Activated T-helper 1 cell treated with anti-CD3 and anti-CD28 coated beads, Interleukin-12 subunit alpha, Interleukin-12 subunit beta, Interleukin-2, Interleukin-4 antibody, amounts not matched to agents 30 ng/mL and 10 ng/mL and 1 ng/mL, durations not matched to agents 14 hours and 24 hours and 36 hours (primary cell): ENCODE measurements at regions not wholly inside any gene's neighbourhood (a gene's known extent, or its start where the extent isn't known, plus 50 kb on each side); places are given as distances from the start of the nearest gene placed in this dataset.

Source experiments
- DNase-seq: peaks from one replicate; pipeline ENCODE4 v3.0.0; 2021; ENCODE audit warnings: low spot score
- H3K27ac Mint-ChIP-seq: one replicate; pipeline ENCODE4 v1.8.0; 2021; ENCODE audit warnings: mild to moderate bottlenecking, mixed read lengths
- H3K27me3 Mint-ChIP-seq: one replicate; pipeline ENCODE4 v1.8.0; 2022; ENCODE audit warnings: mild to moderate bottlenecking, moderate library complexity, mixed read lengths; ENCODE audit not compliant: insufficient read depth
- H3K36me3 Mint-ChIP-seq: one replicate; pipeline ENCODE4 v1.8.0; 2021; ENCODE audit warnings: low read depth, mixed read lengths
- H3K4me1 Mint-ChIP-seq: one replicate; pipeline ENCODE4 v1.8.0; 2021; ENCODE audit warnings: low read depth, mixed read lengths
- H3K4me3 Mint-ChIP-seq: one replicate; pipeline ENCODE4 v1.8.0; 2021; ENCODE audit warnings: mild to moderate bottlenecking, moderate library complexity, mixed read lengths
- H3K9me3 Mint-ChIP-seq: one replicate; pipeline ENCODE4 v1.8.0; 2021; ENCODE audit warnings: mixed read lengths
- intact Hi-C: fragments of 100-400 bp; cut with micrococcal nuclease; formaldehyde crosslinking; loops from one replicate; pipeline ENCODE4 v1.15.1; 2024

- no peak overlapping the region for H3K27ac Mint-ChIP-seq
- DNase-seq, result no peak
- H3K36me3 Mint-ChIP-seq, result no peaks in the 10 kb centered on the region
- peaks cover 15% of the 10 kb centered on the region for H3K4me1 Mint-ChIP-seq
- no peaks in the 10 kb centered on the region for H3K9me3 Mint-ChIP-seq
- H3K4me3 Mint-ChIP-seq, result no peak overlapping the region
- peaks cover 4% of the 10 kb centered on the region for H3K27me3 Mint-ChIP-seq
- intact Hi-C loops, result no loop called here
These were observed 124.4 kb upstream of the AKIRIN2 start for GRCh38 chr6:87826424-87826823.

DNA sequence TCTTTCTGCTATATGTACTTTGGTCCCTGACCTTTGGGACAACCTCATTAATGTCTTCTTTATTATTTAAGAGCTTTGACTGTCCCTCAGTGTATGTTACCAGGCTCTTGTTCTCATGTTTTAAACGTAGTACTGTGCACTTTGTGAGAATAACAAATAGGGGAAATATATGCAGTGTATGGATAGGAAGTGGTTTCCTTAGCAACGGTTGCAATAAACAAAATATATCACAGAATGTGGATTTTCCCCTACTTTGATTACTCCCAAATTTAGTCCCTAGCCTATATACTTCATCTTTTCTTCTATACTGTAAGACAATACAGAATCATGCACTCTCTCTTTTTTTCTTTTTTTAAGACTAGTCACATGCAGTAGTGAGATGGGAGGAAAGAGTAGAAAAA is 123.8 kb upstream of the AKIRIN2 start:
- DNase-seq, result no peak
- Mint-ChIP-seq H3K9me3 (no peaks in the 10 kb centered on the region), H3K4me3 (no peak overlapping the region), H3K27me3 (peaks cover 4% of the 10 kb centered on the region), H3K36me3 (no peaks in the 10 kb centered on the region), H3K27ac (peak overlapping the region; percentile 24), H3K4me1 (peaks cover 15% of the 10 kb centered on the region)
- intact Hi-C loops, result no loop called here

DNA sequence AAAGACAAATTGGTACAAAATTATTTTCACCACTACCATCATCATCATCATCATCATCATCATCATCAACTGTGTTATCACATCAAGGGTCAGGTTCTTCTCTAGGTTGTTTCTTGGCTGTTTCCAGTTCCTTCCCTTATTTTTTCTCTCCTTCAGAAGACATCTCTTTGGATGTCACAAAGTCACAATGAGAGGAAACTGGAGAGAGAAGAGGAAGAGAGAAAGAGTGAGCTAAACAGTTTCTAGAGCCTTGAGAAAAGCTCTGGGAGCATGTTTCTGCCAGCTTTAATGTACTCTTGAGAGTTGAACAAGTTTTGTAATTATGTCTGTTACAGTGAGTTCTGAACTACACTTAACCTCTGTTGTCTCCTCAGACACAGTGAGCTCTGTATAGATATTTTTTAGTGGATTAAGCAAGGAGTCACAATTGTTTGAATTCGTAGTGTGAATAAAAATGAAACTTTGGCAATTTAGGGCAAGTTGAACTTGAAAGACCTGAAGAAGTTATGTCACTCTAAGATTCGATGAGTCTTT is 123.0 kb upstream of the AKIRIN2 start:
- Mint-ChIP-seq H3K9me3 (no peaks in the 10 kb centered on the region), H3K27me3 (peaks cover under 1% of the 10 kb centered on the region), H3K4me3 (no peak overlapping the region), H3K4me1 (peaks cover 15% of the 10 kb centered on the region), H3K27ac (no peak overlapping the region), H3K36me3 (no peaks in the 10 kb centered on the region)
- no peak for DNase-seq
- intact Hi-C loops, result no loop called here

DNA sequence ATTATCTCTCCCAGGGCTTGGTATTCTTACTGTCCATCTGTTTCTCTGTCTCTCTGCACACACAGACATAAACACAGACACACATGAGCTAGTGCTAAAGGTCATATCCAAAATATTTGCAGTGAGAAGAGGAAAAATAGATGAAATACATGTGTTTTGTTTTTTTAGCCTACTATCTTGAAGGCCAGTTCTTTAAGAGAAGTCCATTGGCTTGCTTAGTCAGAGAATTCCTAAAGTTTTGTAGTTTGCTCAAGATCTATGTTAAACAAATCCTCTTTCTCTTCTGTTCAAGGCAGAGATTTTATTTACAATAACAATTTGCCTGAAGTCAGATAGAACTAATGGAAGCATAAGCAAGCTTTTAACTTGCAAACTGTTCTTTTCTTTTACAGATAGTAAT is 120.0 kb upstream of the AKIRIN2 start:
- peaks cover 15% of the 10 kb centered on the region for H3K4me1 Mint-ChIP-seq
- H3K4me3 Mint-ChIP-seq, result no peak overlapping the region
- intact Hi-C loops, result no loop called here
- no peak overlapping the region for H3K27ac Mint-ChIP-seq
- DNase-seq, result no peak
- no peaks in the 10 kb centered on the region for H3K36me3 Mint-ChIP-seq
- H3K27me3 Mint-ChIP-seq, result no peaks in the 10 kb centered on the region
- no peaks in the 10 kb centered on the region for H3K9me3 Mint-ChIP-seq

DNA sequence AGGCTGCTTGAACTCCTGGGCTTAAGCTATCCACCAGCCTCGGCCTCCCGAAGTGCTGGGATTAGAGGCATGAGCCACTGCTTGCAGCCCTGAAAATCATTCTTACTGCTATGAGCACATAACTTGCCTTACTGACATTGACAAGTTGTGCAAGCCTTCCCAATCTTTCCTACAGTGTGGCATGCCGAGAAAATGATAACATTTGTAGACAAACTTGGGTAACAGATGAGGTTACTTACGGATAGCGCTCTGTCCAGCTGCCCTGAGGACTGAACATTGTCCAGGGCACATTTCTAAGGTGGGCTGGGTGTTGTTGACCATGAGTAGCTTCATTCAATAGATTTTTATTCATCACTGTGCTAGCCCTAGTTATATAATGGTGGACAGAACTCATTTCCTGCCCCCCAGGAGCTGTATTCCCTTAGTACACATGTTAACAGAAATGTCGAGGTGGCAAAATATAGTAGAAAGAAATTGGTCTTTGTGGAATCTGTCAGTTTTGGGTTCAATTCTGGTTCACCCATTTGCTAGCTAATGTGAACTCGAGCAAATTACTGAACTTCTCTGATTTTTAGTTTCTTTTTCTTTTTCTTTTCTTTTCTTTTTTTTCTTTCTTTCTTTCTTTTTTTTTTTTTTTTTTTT is 118.4 kb upstream of the AKIRIN2 start:
- peaks cover 3% of the 10 kb centered on the region for H3K27me3 Mint-ChIP-seq
- H3K4me1 Mint-ChIP-seq, result peaks cover 7% of the 10 kb centered on the region
- intact Hi-C loops, result no loop called here
- no peaks in the 10 kb centered on the region for H3K36me3 Mint-ChIP-seq
- no peaks in the 10 kb centered on the region for H3K9me3 Mint-ChIP-seq
- no peak for DNase-seq
- H3K4me3 Mint-ChIP-seq, result no peak overlapping the region
- no peak overlapping the region for H3K27ac Mint-ChIP-seq

GRCh38 chr6:87817183-87817582 is 115.2 kb upstream of the AKIRIN2 start:
- H3K4me3 Mint-ChIP-seq, result no peak overlapping the region
- H3K9me3 Mint-ChIP-seq, result no peaks in the 10 kb centered on the region
- no peak overlapping the region for H3K27ac Mint-ChIP-seq
- H3K36me3 Mint-ChIP-seq, result no peaks in the 10 kb centered on the region
- intact Hi-C loops, result no loop called here
- H3K4me1 Mint-ChIP-seq, result no peaks in the 10 kb centered on the region
- no peak for DNase-seq
- peaks cover 3% of the 10 kb centered on the region for H3K27me3 Mint-ChIP-seq

GRCh38 chr6:87815449-87815848 is 113.4 kb upstream of the AKIRIN2 start:
- no peaks in the 10 kb centered on the region for H3K4me1 Mint-ChIP-seq
- no peak overlapping the region for H3K4me3 Mint-ChIP-seq
- H3K9me3 Mint-ChIP-seq, result no peaks in the 10 kb centered on the region
- intact Hi-C loops, result no loop called here
- peaks cover 3% of the 10 kb centered on the region for H3K27me3 Mint-ChIP-seq
- DNase-seq, result no peak
- no peaks in the 10 kb centered on the region for H3K36me3 Mint-ChIP-seq
- no peak overlapping the region for H3K27ac Mint-ChIP-seq

DNA sequence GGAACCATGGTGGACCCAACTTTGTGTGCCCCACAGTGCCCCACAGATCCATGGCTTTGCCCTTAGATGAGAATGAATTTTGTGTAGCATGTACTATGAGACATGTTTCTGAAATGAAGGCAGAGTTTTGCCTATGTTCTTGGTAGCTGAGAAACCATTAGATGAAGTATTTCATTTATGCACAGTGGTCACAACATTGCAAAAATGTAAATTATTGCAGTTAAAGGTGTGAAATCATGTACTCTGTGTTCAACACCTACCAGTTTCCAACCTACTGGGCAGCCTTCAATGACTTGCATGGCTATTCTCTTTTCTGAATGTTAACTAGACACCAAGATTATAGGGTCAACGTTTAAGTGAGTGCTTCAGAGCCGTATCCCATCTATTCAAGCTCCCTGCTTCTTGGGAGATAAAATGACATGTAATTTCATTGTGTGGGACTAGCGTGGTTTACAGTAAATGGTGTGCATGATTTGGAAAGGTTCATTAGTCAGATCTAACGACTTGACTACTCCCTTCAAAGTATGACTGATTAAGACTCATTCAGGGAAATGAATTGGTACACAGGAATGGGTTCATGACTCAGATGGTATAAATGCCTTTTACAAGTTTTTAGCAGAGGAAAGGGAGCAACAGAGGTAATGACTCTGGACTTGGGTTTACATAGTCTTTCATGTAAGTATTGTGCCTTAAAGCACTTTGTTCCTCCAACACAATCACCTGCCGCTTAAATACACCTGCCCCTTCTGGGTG is 106.1 kb upstream of the AKIRIN2 start:
- peaks cover 8% of the 10 kb centered on the region for H3K4me1 Mint-ChIP-seq
- intact Hi-C loops, result loop anchor here (1.0 to 10.0 kb wide), 4 partner anchors 51 to 103 kb away; partner anchors contain the start of gene AKIRIN2
- no peaks in the 10 kb centered on the region for H3K9me3 Mint-ChIP-seq
- H3K4me3 Mint-ChIP-seq, result no peak overlapping the region
- no peaks in the 10 kb centered on the region for H3K27me3 Mint-ChIP-seq
- peak overlapping the region; percentile 36 for H3K27ac Mint-ChIP-seq
- H3K36me3 Mint-ChIP-seq, result no peaks in the 10 kb centered on the region
- DNase-seq, result no peak

GRCh38 chr6:87807475-87807874 is 105.4 kb upstream of the AKIRIN2 start:
- Mint-ChIP-seq H3K36me3 (no peaks in the 10 kb centered on the region), H3K27me3 (no peaks in the 10 kb centered on the region), H3K4me1 (peaks cover 8% of the 10 kb centered on the region), H3K9me3 (no peaks in the 10 kb centered on the region), H3K27ac (no peak overlapping the region), H3K4me3 (no peak overlapping the region)
- intact Hi-C loops, result loop anchor here (10.0 kb wide), 1 partner anchor 103 kb away; the partner anchor contains the start of gene AKIRIN2
- DNase-seq, result no peak

- no peak overlapping the region for H3K27ac Mint-ChIP-seq
- H3K4me3 Mint-ChIP-seq, result no peak overlapping the region
- intact Hi-C loops, result loop anchor here (10.0 kb wide), 1 partner anchor 102 kb away; the partner anchor contains the start of gene AKIRIN2
- peaks cover 2% of the 10 kb centered on the region for H3K27me3 Mint-ChIP-seq
- DNase-seq, result no peak
- no peaks in the 10 kb centered on the region for H3K9me3 Mint-ChIP-seq
- no peaks in the 10 kb centered on the region for H3K36me3 Mint-ChIP-seq
- H3K4me1 Mint-ChIP-seq, result peaks cover 8% of the 10 kb centered on the region
These were observed 104.6 kb upstream of the AKIRIN2 start for GRCh38 chr6:87806635-87807034.

DNA sequence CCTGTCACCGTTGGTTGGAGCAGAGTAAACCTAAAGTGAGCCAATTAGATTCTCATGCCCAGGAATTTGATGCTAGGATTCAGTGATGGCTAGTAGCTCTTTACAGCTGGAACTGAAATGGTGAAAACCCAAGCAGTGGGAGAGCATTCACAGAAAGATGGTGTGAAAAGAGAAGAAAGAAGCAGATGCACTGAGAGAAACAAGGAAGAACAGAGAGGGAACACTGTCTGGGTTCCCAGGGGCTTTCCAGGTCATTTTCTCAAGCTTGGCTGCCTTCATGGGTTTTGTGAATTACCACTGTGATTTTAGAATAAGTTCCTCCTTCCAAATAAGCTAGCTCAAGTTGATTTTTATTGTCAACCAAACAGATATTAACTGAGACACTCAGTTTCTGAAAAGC is 104.1 kb upstream of the AKIRIN2 start:
- Mint-ChIP-seq H3K27me3 (peaks cover 6% of the 10 kb centered on the region), H3K4me1 (peaks cover 8% of the 10 kb centered on the region), H3K4me3 (no peak overlapping the region), H3K36me3 (no peaks in the 10 kb centered on the region), H3K27ac (no peak overlapping the region), H3K9me3 (no peaks in the 10 kb centered on the region)
- intact Hi-C loops, result loop anchor here (10.0 kb wide), 1 partner anchor 101 kb away; the partner anchor contains the start of gene AKIRIN2
- DNase-seq, result no peak

- no peak overlapping the region for H3K4me3 Mint-ChIP-seq
- no peak for DNase-seq
- H3K27me3 Mint-ChIP-seq, result peaks cover 10% of the 10 kb centered on the region
- H3K4me1 Mint-ChIP-seq, result peaks cover 13% of the 10 kb centered on the region
- no peaks in the 10 kb centered on the region for H3K9me3 Mint-ChIP-seq
- no peaks in the 10 kb centered on the region for H3K36me3 Mint-ChIP-seq
- intact Hi-C loops, result loop anchor here (10.0 kb wide), 1 partner anchor 99 kb away; the partner anchor contains the start of gene AKIRIN2
- no peak overlapping the region for H3K27ac Mint-ChIP-seq
These were observed 101.8 kb upstream of the AKIRIN2 start for GRCh38 chr6:87803791-87804190.

GRCh38 chr6:87799651-87800050 is 97.6 kb upstream of the AKIRIN2 start:
- Mint-ChIP-seq H3K4me3 (no peak overlapping the region), H3K36me3 (no peaks in the 10 kb centered on the region), H3K27ac (no peak overlapping the region), H3K9me3 (no peaks in the 10 kb centered on the region), H3K27me3 (peaks cover 10% of the 10 kb centered on the region), H3K4me1 (peaks cover 5% of the 10 kb centered on the region)
- intact Hi-C loops, result loop anchor here (5.0 to 10.0 kb wide), 2 partner anchors 95 to 407 kb away; partner anchors contain the start of gene AKIRIN2
- DNase-seq, result no peak
